ENCODE measurements at regions not wholly inside any gene's neighbourhood (a gene's known extent, or its start where the extent isn't known, plus 50 kb on each side); places are given as distances from the start of the nearest gene placed in this dataset.
A peak's percentile ranks its signal among the peaks of the same experiment; 100 is the strongest.
"Not testable (repeated sequence)": the region's sequence is repeated elsewhere in the genome, so short reads cannot be mapped to it uniquely, and the experiment has no call there.

- not testable (repeated sequence) for ATAC-seq (replicated peaks); H3K4me1 Mint-ChIP-seq; H3K27me3 Mint-ChIP-seq; H3K27ac Mint-ChIP-seq; H3K9me3 Mint-ChIP-seq; H3K36me3 Mint-ChIP-seq (ENCODE audit: low read depth)
- H3K4me3 Mint-ChIP-seq: peak overlapping the region; percentile 81
Measured at GRCh38 chr22:22296047-22296446, 51.5 kb downstream of the VPREB1 start.

GRCh38 chr22:22297159-22297793 lies 52.7 kb downstream of the VPREB1 start:
- H3K4me1 Mint-ChIP-seq; H3K36me3 Mint-ChIP-seq (ENCODE audit: low read depth); ATAC-seq (replicated peaks); H3K27me3 Mint-ChIP-seq; H3K9me3 Mint-ChIP-seq: not testable (repeated sequence)
- H3K27ac Mint-ChIP-seq: peak overlapping the region; percentile 75
- peak overlapping the region; percentile 81 for H3K4me3 Mint-ChIP-seq

GRCh38 chr22:22297794-22298653 lies 53.4 kb downstream of the VPREB1 start:
- Mint-ChIP-seq H3K4me3 (peak overlapping the region; percentile 81), H3K36me3 (ENCODE audit: low read depth) (peaks cover 15% of the 10 kb centered on the region), H3K27ac (peak overlapping the region; percentile 75)
- not testable (repeated sequence) for H3K9me3 Mint-ChIP-seq, H3K27me3 Mint-ChIP-seq, H3K4me1 Mint-ChIP-seq
- ATAC-seq (replicated peaks): peak; percentile 100

- Mint-ChIP-seq H3K4me3 (peak overlapping the region; percentile 81), H3K36me3 (ENCODE audit: low read depth) (peaks cover 13% of the 10 kb centered on the region), H3K27ac (peak overlapping the region; percentile 75)
- H3K4me1 Mint-ChIP-seq; H3K9me3 Mint-ChIP-seq; ATAC-seq (replicated peaks); H3K27me3 Mint-ChIP-seq: not testable (repeated sequence)
Measured at GRCh38 chr22:22298654-22299009, 54.0 kb downstream of the VPREB1 start.

GRCh38 chr22:22300511-22300910 lies 55.9 kb downstream of the VPREB1 start:
- not testable (repeated sequence) for ATAC-seq (replicated peaks); H3K9me3 Mint-ChIP-seq; H3K27me3 Mint-ChIP-seq; H3K4me1 Mint-ChIP-seq
- peak overlapping the region; percentile 81 for H3K4me3 Mint-ChIP-seq
- peak overlapping the region; percentile 62 for H3K27ac Mint-ChIP-seq
- H3K36me3 Mint-ChIP-seq (ENCODE audit: low read depth): peaks cover 32% of the 10 kb centered on the region

- ATAC-seq (replicated peaks); H3K27me3 Mint-ChIP-seq; H3K9me3 Mint-ChIP-seq; H3K4me1 Mint-ChIP-seq: not testable (repeated sequence)
- Mint-ChIP-seq H3K4me3 (peak overlapping the region; percentile 81), H3K36me3 (ENCODE audit: low read depth) (peaks cover 36% of the 10 kb centered on the region), H3K27ac (peak overlapping the region; percentile 62)
Measured at GRCh38 chr22:22300946-22301345, 56.4 kb downstream of the VPREB1 start.

GRCh38 chr22:22316589-22316988 lies 72.0 kb downstream of the VPREB1 start:
- Mint-ChIP-seq H3K4me3 (no peak overlapping the region), H3K27ac (no peak overlapping the region), H3K27me3 (no peaks in the 10 kb centered on the region), H3K36me3 (ENCODE audit: low read depth) (peaks cover 78% of the 10 kb centered on the region), H3K9me3 (no peaks in the 10 kb centered on the region), H3K4me1 (no peaks in the 10 kb centered on the region)
- ATAC-seq (replicated peaks): no peak

- Mint-ChIP-seq H3K36me3 (ENCODE audit: low read depth) (peaks cover 69% of the 10 kb centered on the region), H3K27ac (no peak overlapping the region), H3K4me1 (no peaks in the 10 kb centered on the region), H3K9me3 (no peaks in the 10 kb centered on the region), H3K4me3 (no peak overlapping the region), H3K27me3 (no peaks in the 10 kb centered on the region)
- ATAC-seq (replicated peaks): no peak
Measured at GRCh38 chr22:22318723-22319465, 74.3 kb downstream of the VPREB1 start.

- H3K9me3 Mint-ChIP-seq, H3K27me3 Mint-ChIP-seq, H3K4me1 Mint-ChIP-seq, H3K4me3 Mint-ChIP-seq: not testable (repeated sequence)
- peak; percentile 95 for ATAC-seq (replicated peaks)
- peak overlapping the region; percentile 30 for H3K27ac Mint-ChIP-seq
- H3K36me3 Mint-ChIP-seq (ENCODE audit: low read depth): peaks cover 46% of the 10 kb centered on the region
Measured at GRCh38 chr22:22321743-22322611, 77.4 kb downstream of the VPREB1 start.

- H3K4me1 Mint-ChIP-seq: no peaks in the 10 kb centered on the region
- no peaks in the 10 kb centered on the region for H3K27me3 Mint-ChIP-seq
- no peak overlapping the region for H3K4me3 Mint-ChIP-seq
- H3K9me3 Mint-ChIP-seq: no peaks in the 10 kb centered on the region
- H3K27ac Mint-ChIP-seq: no peak overlapping the region
- no peak for ATAC-seq (replicated peaks)
- peaks cover 38% of the 10 kb centered on the region for H3K36me3 Mint-ChIP-seq (ENCODE audit: low read depth)
Measured at GRCh38 chr22:22322792-22323191, 78.2 kb downstream of the VPREB1 start.

- Mint-ChIP-seq H3K27ac (no peak overlapping the region), H3K9me3 (no peaks in the 10 kb centered on the region)
Measured at GRCh38 chr22:22327723-22328122, 83.1 kb downstream of the VPREB1 start.

GRCh38 chr22:22329792-22330191 lies 85.2 kb downstream of the VPREB1 start:
- Mint-ChIP-seq H3K9me3 (peaks cover 5% of the 10 kb centered on the region), H3K27ac (no peak overlapping the region), H3K4me1 (peaks cover 8% of the 10 kb centered on the region), H3K36me3 (ENCODE audit: low read depth) (no peaks in the 10 kb centered on the region), H3K4me3 (no peak overlapping the region), H3K27me3 (peaks cover 32% of the 10 kb centered on the region)
- no peak for ATAC-seq (replicated peaks)

More at GRCh38 chr22:22327723-22328122, 83.1 kb downstream of the VPREB1 start:
- ATAC-seq (replicated peaks): no peak
- Mint-ChIP-seq H3K36me3 (ENCODE audit: low read depth) (no peaks in the 10 kb centered on the region), H3K4me3 (no peak overlapping the region), H3K27me3 (peaks cover 14% of the 10 kb centered on the region), H3K4me1 (peaks cover 8% of the 10 kb centered on the region)

- not testable (repeated sequence) for H3K36me3 Mint-ChIP-seq (ENCODE audit: low read depth); ATAC-seq (replicated peaks); H3K9me3 Mint-ChIP-seq; H3K27ac Mint-ChIP-seq; H3K4me3 Mint-ChIP-seq; H3K4me1 Mint-ChIP-seq
- peaks cover 57% of the 10 kb centered on the region for H3K27me3 Mint-ChIP-seq
Measured at GRCh38 chr22:22335640-22336039, 91.1 kb downstream of the VPREB1 start.

GRCh38 chr22:22336333-22336732 lies 91.7 kb downstream of the VPREB1 start:
- not testable (repeated sequence) for H3K36me3 Mint-ChIP-seq (ENCODE audit: low read depth); H3K4me1 Mint-ChIP-seq; H3K4me3 Mint-ChIP-seq; ATAC-seq (replicated peaks); H3K27ac Mint-ChIP-seq; H3K9me3 Mint-ChIP-seq
- H3K27me3 Mint-ChIP-seq: peaks cover 54% of the 10 kb centered on the region

Data from activated T-helper 17 cell treated with anti-CD3 and anti-CD28 coated beads, Interleukin-2, amount 50 U/mL, for 72 hours (primary cell).